Activated naive CD4-positive, alpha-beta T cell treated with anti-CD3 and anti-CD28 coated beads, Interleukin-2, amount 50 U/mL, for 16 hours (primary cell): ENCODE measurements at regions not wholly inside any gene's neighbourhood (a gene's known extent, or its start where the extent isn't known, plus 50 kb on each side); places are given as distances from the start of the nearest gene placed in this dataset.

Experiments used
- DNase-seq: peaks from one replicate; pipeline ENCODE4 v3.0.0-alpha.2; 2020

- DNase-seq = no peak
Observed at GRCh38 chr12:38956337-38956736, 50.9 kb upstream of the CPNE8 start.
